ENCODE measurements at regions not wholly inside any gene's neighbourhood (a gene's known extent, or its start where the extent isn't known, plus 50 kb on each side); places are given as distances from the start of the nearest gene placed in this dataset.

DNA sequence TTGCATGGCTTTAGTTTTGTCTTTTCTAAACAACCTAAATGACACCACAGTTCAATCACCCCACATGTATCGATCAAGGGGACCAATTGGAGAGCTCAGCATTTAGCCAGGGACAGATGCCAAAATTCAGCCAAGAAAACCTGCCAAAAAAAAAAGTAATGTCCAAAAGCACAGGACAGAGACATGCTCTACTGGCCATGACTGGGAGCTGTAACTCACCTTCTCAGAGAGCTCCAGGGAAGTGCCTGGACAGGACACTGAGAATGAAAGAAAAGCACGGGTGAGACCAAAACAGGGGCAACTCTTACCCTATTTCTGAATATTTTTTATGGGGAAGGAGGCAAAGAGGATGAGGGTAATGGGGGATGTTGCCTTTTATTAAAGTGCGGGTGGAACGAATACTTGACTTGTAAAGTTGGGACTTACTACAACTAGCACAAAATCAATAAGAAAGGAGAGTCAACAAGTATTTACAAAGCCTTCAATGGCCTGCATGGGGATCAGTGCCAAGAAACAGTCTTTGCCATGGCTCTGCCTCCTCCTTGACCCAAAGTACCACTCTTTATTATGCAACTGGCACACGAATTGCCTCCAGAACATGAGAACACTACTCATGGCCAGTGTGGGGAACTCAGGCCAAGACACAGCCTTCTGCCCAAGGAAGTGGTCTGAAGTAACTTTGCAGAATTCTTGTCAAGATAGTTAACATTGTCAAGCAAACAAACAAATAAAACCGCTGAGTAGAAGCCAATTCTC is 72.9 kb upstream of the HK2 start:
- no peak for DNase-seq (ENCODE audit: low spot score)

DNA sequence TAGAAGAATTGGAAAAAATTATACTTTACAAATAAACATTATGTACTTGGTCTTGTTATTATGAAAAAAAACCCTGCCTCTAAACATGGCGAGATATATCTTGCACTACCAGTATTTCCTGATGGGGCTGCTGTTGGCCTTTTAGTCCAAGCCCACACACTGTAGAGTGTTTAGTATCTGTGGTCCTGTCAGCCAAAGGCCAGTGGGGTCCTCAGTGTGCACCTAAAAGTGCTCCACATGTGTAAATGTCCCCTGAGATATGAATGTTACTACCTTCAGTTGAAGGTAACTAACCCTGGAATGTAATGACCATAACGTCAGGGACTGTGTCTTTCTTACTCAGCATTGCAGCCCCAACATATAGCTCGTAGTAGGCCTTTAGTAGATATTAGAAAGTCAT is 71.1 kb upstream of the HK2 start:
- DNase-seq (ENCODE audit: low spot score): no peak

DNA sequence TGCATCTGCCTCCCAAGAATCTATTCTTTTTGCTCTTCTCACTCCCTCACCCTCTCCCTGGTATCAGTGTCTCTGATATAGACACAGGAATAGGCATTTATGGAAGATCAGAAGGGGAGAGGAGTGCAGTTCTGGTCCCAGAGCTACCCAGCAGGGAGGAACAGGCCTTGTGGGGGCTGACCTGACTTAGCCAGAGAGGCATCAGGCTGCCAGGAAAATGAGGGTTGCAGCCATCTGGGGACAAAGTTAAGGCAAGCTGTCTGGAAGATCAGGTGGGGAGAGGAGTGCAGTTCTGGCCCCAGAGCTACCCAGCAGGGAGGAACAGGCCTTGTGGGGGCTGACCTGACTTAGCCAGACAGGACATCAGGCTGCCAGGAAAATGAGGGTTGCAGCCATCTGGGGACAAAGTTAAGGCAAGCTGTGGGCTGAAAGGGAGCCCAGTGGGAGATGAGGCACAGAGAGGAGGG is 69.9 kb upstream of the HK2 start:
- DNase-seq (ENCODE audit: low spot score): no peak

DNA sequence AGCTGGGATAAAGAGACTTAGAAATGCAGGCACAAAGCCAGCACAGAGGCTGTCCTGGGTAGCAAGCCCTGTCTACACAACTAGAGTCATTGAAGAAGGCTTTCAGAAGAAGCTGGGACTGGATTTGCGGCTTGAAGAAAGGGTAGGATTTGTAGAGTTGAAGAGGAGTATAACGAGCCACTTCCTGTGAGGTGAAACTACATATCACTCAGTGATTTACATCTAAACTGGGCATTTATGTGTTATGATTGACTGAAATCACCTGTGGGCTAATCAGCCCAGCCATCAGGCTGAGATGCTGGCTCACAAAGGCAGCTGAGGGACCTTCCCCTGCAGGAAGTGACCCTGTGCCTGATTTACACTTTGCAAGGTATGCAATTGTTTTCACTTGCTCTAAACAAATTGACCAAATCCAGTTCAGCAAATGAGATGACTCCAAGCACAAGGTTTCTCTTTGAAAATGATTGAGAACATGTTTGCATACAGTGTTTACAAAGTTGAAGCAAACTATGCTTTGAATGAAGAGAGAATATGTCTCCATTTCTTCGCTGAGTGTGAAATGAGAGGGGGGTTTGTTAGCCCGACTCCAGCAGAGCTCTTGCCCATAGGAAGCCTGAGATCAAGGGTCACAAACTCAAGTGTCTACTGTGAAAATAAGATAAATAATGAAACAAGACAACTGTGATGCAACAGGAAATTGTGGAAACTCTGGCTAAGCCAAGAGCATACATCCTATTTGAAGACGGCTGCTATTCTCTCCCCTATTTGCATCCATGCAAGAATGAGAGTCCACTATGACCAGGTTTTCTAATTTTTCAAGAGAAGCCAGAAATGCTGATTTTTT is 69.3 kb upstream of the HK2 start:
- no peak for DNase-seq (ENCODE audit: low spot score)

DNA sequence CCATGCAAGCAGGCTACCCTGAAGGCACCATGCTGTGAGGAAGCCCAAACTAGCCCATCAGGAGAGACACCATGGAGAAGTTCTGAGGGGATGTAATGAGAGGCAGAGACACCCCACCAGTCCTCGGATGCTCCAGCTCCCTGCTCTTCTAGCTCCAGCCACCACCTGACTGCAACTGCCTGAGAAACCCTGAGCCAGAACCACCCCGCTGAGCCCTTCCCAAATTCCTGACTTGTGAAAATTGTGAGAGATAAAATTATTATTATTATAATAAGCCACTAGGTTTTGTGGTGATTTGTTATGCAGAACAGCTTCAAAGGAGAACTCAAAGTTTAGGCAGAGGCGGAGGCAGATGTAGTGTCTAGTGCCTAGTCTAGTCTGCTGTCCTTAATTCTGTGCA is 67.1 kb upstream of the HK2 start:
- DNase-seq (ENCODE audit: low spot score): no peak

DNA sequence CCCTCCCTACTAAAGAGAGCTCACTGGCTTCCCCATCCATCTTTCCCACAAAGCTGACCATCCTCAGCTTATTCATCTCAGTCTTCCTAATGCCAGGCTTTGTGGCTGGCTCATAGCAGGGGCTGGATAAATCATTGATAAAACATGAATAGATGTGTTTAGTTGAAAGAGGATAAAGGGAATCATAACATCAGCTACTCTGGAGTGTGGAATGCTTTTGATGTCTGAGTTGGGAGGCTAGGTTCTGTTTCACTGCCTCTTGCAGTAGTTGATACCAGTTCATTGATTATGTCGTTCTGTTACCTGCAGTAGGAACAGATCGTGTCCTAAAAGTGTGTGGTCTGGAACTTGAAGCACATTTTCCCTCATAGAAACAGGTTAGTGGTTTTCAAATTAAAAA is 66.3 kb upstream of the HK2 start:
- DNase-seq (ENCODE audit: low spot score): no peak

DNA sequence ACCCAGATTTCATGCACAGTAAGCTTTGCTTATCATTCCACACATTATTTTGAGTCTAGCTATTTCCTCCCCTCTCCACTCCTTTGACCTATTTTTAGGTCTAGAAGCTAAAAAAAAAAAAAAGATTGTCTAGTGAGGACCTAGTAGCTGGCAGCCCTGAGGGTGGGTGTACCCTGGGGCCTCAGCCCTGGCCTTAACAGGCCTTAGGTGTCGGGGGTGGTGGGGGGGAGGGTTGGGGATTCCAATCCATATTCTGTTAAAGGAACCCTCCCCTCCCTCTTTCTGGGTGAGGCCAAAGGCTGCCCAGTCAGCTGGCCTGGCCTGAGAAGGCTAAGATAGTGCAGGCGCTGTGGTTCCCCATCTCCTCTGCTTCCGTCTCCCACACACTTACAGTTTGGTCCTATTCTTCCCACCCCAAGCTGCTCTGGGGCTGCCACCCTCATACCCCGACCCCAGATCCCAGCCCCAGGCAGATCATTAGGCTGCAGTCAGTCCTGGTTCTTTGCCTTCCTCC is 65.5 kb upstream of the HK2 start:
- DNase-seq (ENCODE audit: low spot score): no peak

DNA sequence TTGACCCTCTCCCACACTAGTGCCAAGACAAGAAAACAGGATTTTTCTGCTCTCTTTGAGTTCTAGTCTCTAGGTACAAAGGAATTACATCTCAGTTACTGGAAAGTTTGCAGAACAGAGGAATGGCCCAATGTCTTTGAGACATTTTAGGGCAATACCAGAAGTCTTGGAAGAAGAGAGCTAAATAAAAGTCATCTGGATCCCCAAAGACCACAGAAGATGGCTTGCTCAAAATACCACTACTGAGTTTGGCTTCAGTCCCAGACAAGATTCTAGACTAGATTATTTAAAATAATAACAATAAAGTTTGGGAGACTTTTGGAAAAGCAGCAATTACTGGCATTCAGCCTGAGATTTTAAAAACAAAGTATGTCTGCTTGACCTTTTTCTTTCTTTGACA is 61.9 kb upstream of the HK2 start:
- no peak for DNase-seq (ENCODE audit: low spot score)

DNA sequence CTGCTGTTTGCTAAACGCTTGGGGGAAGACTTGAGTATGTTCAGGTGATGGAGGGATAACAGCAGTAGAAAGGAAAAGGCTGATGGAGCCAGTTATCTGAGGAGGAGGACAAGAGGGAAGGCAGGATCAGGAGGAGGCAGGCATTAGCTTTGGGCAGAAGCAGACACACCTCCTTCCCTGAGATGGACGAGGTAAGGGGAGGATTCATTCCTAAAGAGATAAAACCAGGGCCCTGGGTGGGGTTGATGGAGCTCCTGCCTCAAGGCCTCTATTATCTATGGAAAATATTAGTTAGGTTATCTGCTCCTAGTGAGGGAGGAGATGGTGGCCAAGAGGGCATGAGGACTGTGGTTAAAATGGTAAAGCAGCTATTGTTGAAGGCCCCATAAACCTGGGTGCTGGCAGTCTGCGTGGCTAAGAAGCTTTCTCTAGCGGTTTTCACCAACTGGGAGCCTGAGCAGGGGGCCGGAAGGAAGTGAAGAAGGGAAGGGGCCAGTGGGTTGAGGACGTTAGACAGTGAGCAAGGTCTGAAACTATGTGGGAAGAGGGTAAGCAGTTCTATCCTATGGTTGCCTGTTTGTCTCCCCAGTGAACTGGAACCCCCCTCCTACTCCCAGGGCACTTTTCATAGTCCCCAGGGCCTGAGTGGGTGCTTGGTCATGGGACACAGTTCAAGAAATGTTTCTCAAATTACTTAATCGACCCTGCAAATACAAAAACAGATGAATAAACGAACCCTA is 56.6 kb upstream of the HK2 start:
- no peak for DNase-seq (ENCODE audit: low spot score)

DNA sequence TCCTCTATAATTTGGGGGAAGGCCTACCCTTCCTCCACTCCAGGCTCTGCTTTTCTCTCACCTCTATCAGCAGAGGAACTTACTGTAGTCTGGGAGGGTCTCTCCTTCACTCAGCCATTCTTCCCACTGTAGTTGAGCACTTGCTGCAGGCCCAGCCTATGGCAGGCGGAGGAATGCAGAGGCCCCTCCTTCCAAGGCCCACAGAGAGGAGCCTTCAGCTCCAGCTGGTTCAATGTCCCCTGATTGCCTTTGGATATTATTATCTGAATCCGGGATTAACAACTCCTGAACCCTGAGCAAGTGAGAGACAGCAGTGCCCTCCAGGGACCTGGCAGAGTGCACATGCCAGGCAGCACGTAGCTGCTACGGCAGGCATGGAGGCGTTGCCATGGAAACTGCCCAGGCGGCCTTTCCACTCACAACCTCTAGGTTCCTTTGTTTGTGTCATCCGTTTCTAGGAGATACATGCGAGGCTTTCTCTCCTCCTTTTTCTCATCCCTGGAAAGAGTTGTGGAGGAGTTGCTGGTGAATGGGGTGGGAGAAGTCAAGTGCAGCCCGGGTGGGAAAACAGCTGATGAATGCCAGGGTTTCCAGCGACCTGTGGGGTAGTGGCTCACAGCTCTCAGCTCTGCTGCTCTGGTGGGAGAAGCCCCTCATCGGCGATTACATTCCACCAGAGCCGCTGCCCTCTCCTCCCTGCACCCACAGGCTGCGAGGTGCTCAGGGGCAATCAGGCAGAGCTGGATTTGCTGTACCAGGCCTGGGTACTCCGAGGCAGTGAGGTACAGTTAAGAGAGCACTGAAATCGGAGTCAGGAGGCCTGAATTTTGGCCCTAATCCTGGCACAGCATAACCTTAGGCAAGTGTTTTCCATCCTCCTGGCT is 55.3 kb upstream of the HK2 start:
- peak; percentile 84 for DNase-seq (ENCODE audit: low spot score)

DNA sequence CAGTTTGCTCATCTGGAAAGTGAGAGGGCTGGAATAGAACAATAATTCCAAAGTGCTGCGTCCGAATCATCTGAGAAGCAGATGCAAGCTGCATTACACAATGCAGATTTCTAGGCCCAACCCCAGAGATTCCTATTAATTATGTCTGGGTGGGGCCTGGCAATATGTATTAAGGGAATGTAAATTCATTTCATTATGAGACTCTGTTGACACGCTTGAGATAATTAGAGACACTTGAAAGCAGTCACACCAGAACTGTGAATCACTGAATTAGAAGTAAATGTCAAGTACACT is 54.7 kb upstream of the HK2 start:
- no peak for DNase-seq (ENCODE audit: low spot score)

DNA sequence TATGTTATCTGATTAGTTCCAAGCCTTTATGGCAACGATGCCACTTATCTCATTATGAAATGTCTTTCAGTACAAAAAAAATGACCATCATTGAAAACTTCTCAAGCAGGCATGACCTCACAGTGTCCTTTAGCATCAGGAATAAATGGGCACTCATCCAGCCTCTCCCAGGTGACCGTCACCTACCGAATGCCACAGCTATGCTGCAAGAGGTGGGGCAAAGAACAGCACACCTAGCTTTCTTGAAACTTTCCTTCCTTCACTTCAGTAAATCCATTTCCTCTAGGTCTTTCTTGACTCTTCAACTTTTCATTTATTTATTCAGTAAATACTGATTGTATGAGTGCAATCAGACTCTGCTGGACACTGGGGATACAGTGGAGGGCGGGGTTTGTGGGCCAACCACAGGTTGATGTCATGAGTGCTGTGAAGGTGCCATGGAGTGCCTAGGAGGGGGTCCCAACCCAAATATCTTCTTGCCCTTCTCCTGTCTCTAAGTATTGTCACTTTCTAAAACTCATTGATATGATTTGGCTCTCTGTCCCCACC is 54.3 kb upstream of the HK2 start:
- no peak for DNase-seq (ENCODE audit: low spot score)

Measured in ecto neural progenitor cell (in vitro differentiated cells).